ENCODE measurements at regions not wholly inside any gene's neighbourhood (a gene's known extent, or its start where the extent isn't known, plus 50 kb on each side); places are given as distances from the start of the nearest gene placed in this dataset.

- no peak overlapping the region for H3K4me3 ChIP-seq (ENCODE audit: low read depth, low read length)
- no peak for TF ChIP-seq CTCF (IDR thresholded peaks at IDR 0.05; ENCODE audit: borderline replicate concordance, insufficient read depth, low read depth, low read length)
Observed at GRCh38 chr18:78908462-78909260, 71.0 kb upstream of the SALL3 start.

GRCh38 chr18:78911751-78912283, 67.8 kb upstream of the SALL3 start:
- H3K4me3 ChIP-seq (ENCODE audit: low read depth, low read length) = no peak overlapping the region
- no peak for TF ChIP-seq CTCF (IDR thresholded peaks at IDR 0.05; ENCODE audit: borderline replicate concordance, insufficient read depth, low read depth, low read length)

GRCh38 chr18:78912336-78912735, 67.3 kb upstream of the SALL3 start:
- no peak for TF ChIP-seq CTCF (IDR thresholded peaks at IDR 0.05; ENCODE audit: borderline replicate concordance, insufficient read depth, low read depth, low read length)
- H3K4me3 ChIP-seq (ENCODE audit: low read depth, low read length) = no peak overlapping the region

GRCh38 chr18:78912844-78913243, 66.8 kb upstream of the SALL3 start:
- TF ChIP-seq CTCF (IDR thresholded peaks at IDR 0.05; ENCODE audit: borderline replicate concordance, insufficient read depth, low read depth, low read length) = no peak
- no peak overlapping the region for H3K4me3 ChIP-seq (ENCODE audit: low read depth, low read length)

- no peak for TF ChIP-seq CTCF (IDR thresholded peaks at IDR 0.05; ENCODE audit: borderline replicate concordance, insufficient read depth, low read depth, low read length)
- no peak overlapping the region for H3K4me3 ChIP-seq (ENCODE audit: low read depth, low read length)
Observed at GRCh38 chr18:78913395-78913794, 66.2 kb upstream of the SALL3 start.

GRCh38 chr18:78913830-78914231, 65.8 kb upstream of the SALL3 start:
- H3K4me3 ChIP-seq (ENCODE audit: low read depth, low read length) = no peak overlapping the region
- no peak for TF ChIP-seq CTCF (IDR thresholded peaks at IDR 0.05; ENCODE audit: borderline replicate concordance, insufficient read depth, low read depth, low read length)
